CD14-positive monocyte (primary cell): ENCODE measurements at regions not wholly inside any gene's neighbourhood (a gene's known extent, or its start where the extent isn't known, plus 50 kb on each side); places are given as distances from the start of the nearest gene placed in this dataset.

ENCODE experiments used
- DNase-seq, 3 donors: peaks; one replicate each; pipeline ENCODE4 v3.0.0-alpha.2; 2011 to 2022
- H2AFZ ChIP-seq: 2 replicates; pipeline ENCODE4 v1.6.0; 2012; ENCODE audit warnings: mild to moderate bottlenecking, low read depth, low read length, inconsistent platforms; ENCODE audit not compliant: insufficient read depth, poor library complexity, severe bottlenecking
- H3K27ac ChIP-seq, 2 donors: 1 replicate in 1 of 2; 2 replicates in 1 of 2; pipeline ENCODE4 v1.5.1; 2012 to 2013; ENCODE audit warnings: low read length in 2 of 2, control low read depth in 1 of 2, inconsistent platforms in 1 of 2, low read depth in 1 of 2, mild to moderate bottlenecking in 1 of 2
- H3K27me3 ChIP-seq, 2 donors: one replicate each; pipeline versions ENCODE4 v1.6.0 to v1.6.1; 2011 to 2013; ENCODE audit warnings: low read length in 2 of 2; ENCODE audit not compliant: control insufficient read depth in 2 of 2, insufficient read depth in 2 of 2
- H3K36me3 ChIP-seq, 2 donors: replicated peaks in 1 of 2; 1 replicate in 1 of 2; 2 replicates in 1 of 2; pipeline versions ENCODE4 v1.5.1 to v1.6.1; 2012 to 2013; ENCODE audit warnings: low read length in 2 of 2, control low read depth in 1 of 2, inconsistent platforms in 1 of 2, mild to moderate bottlenecking in 1 of 2; ENCODE audit not compliant: insufficient read depth in 2 of 2, control insufficient read depth in 1 of 2
- H3K4me1 ChIP-seq, 2 donors: 1 replicate in 1 of 2; 2 replicates in 1 of 2; pipeline versions ENCODE4 v1.5.1 to v1.6.1; 2012 to 2013; ENCODE audit warnings: low read length in 2 of 2, control low read depth in 1 of 2, inconsistent platforms in 1 of 2, mild to moderate bottlenecking in 1 of 2, moderate library complexity in 1 of 2; ENCODE audit not compliant: insufficient read depth in 2 of 2, control insufficient read depth in 1 of 2
- H3K4me2 ChIP-seq: replicated peaks from 2 replicates; pipeline ENCODE3; 2012; ENCODE audit warnings: low read length, moderate library complexity, mild to moderate bottlenecking; ENCODE audit not compliant: poor library complexity, severe bottlenecking; ENCODE audit errors: extremely low read depth
- H3K4me3 ChIP-seq, 3 experiments: fragments of 200-600 bp in 1 of 3; sonication (generic) in 1 of 3; replicated peaks in 1 of 3; 1 replicate in 2 of 3; 2 replicates in 1 of 3; pipeline ENCODE4 v1.5.1; 2011 to 2013; ENCODE audit warnings: low read length in 3 of 3, mild to moderate bottlenecking in 3 of 3, control low read depth in 2 of 3, low read depth in 2 of 3, inconsistent platforms in 1 of 3, moderate library complexity in 1 of 3
- H3K79me2 ChIP-seq: 2 replicates; pipeline ENCODE4 v1.6.0; 2012; ENCODE audit warnings: mild to moderate bottlenecking, control low read depth, inconsistent platforms, low read length, moderate library complexity; ENCODE audit not compliant: insufficient read depth
- H3K9ac ChIP-seq: 2 replicates; pipeline ENCODE4 v1.6.0; 2017; ENCODE audit warnings: low read length, mild to moderate bottlenecking; ENCODE audit not compliant: insufficient read depth, poor library complexity, severe bottlenecking
- H3K9me3 ChIP-seq, 2 donors: replicated peaks in 1 of 2; 1 replicate in 1 of 2; 2 replicates in 1 of 2; pipeline versions ENCODE4 v1.5.1 to v1.6.1; 2012 to 2013; ENCODE audit warnings: low read length in 2 of 2, control low read depth in 1 of 2; ENCODE audit not compliant: control insufficient read depth in 1 of 2, insufficient read depth in 1 of 2
- H4K20me1 ChIP-seq: 2 replicates; pipeline ENCODE4 v1.6.0; 2012; ENCODE audit warnings: mild to moderate bottlenecking, low read length, control low read depth, moderate library complexity; ENCODE audit not compliant: insufficient read depth
- H3K27ac Mint-ChIP-seq, 7 donors: one replicate each; pipeline ENCODE4 v1.8.0; 2020; ENCODE audit warnings: mild to moderate bottlenecking in 7 of 7, mixed read lengths in 7 of 7, moderate library complexity in 6 of 7, inconsistent platforms in 2 of 7
- H3K27me3 Mint-ChIP-seq, 3 donors: one replicate each; pipeline ENCODE4 v1.8.0; 2021 to 2022; ENCODE audit warnings: low read depth in 3 of 3, mild to moderate bottlenecking in 3 of 3, mixed read lengths in 3 of 3, moderate library complexity in 3 of 3, inconsistent platforms in 1 of 3
- H3K36me3 Mint-ChIP-seq, 2 donors: one replicate each; pipeline ENCODE4 v1.8.0; 2020; ENCODE audit warnings: mixed read lengths in 2 of 2, inconsistent platforms in 1 of 2, mild to moderate bottlenecking in 1 of 2
- H3K4me1 Mint-ChIP-seq: one replicate; pipeline ENCODE4 v1.8.0; 2020; ENCODE audit warnings: mild to moderate bottlenecking, mixed read lengths
- H3K4me3 Mint-ChIP-seq, 2 donors: one replicate each; pipeline ENCODE4 v1.8.0; 2020; ENCODE audit warnings: mild to moderate bottlenecking in 2 of 2, mixed read lengths in 2 of 2, moderate library complexity in 1 of 2
- H3K9me3 Mint-ChIP-seq, 7 donors: one replicate each; pipeline ENCODE4 v1.8.0; 2020 to 2022; ENCODE audit warnings: mixed read lengths in 7 of 7, mild to moderate bottlenecking in 6 of 7, moderate library complexity in 6 of 7, inconsistent platforms in 2 of 7
- WGBS: methylation state at CpG from one replicate; pipeline ENCODE4 v1.1.5; 2013; ENCODE audit warnings: missing lambda C conversion rate; ENCODE audit not compliant: insufficient coverage; 5-methylcytosine and 5-hydroxymethylcytosine counted together
- intact Hi-C, 2 donors: fragments of 100-400 bp; cut with micrococcal nuclease; formaldehyde crosslinking; loops; one replicate each; pipeline versions ENCODE4 v1.15.0 to v1.15.1; 2023
- TF ChIP-seq, protein P1 (sequence below): fragments of 200-600 bp; IDR thresholded peaks from one replicate; pipeline ENCODE4 v1.8.0; 2022; ENCODE audit warnings: antibody characterized with exemption, mild to moderate bottlenecking

- Histone ChIP-seq H3K36me3 (no peaks in the 10 kb centered on the region), H3K9me3 (no peaks in the 10 kb centered on the region), H3K4me3 (no peak overlapping the region), H3K9ac (no peak overlapping the region), H3K4me2 (no peak overlapping the region), H4K20me1 (no peaks in the 10 kb centered on the region), H2AFZ (no peak overlapping the region), H3K27me3 (no peaks in the 10 kb centered on the region), H3K79me2 (no peaks in the 10 kb centered on the region), H3K27ac (no peak overlapping the region), H3K4me1 (no peaks in the 10 kb centered on the region)
- peaks cover 0 to 2% (median 0%) of the 10 kb centered on the region in 3 donors for H3K27me3 Mint-ChIP-seq
- peaks cover 0 to 8% (median 4%) of the 10 kb centered on the region in 7 donors for H3K9me3 Mint-ChIP-seq
- no peaks in the 10 kb centered on the region for H3K4me1 Mint-ChIP-seq
- TF ChIP-seq, protein P1, sequence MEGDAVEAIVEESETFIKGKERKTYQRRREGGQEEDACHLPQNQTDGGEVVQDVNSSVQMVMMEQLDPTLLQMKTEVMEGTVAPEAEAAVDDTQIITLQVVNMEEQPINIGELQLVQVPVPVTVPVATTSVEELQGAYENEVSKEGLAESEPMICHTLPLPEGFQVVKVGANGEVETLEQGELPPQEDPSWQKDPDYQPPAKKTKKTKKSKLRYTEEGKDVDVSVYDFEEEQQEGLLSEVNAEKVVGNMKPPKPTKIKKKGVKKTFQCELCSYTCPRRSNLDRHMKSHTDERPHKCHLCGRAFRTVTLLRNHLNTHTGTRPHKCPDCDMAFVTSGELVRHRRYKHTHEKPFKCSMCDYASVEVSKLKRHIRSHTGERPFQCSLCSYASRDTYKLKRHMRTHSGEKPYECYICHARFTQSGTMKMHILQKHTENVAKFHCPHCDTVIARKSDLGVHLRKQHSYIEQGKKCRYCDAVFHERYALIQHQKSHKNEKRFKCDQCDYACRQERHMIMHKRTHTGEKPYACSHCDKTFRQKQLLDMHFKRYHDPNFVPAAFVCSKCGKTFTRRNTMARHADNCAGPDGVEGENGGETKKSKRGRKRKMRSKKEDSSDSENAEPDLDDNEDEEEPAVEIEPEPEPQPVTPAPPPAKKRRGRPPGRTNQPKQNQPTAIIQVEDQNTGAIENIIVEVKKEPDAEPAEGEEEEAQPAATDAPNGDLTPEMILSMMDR, result no peak
- H3K27ac Mint-ChIP-seq, result no peak overlapping the region
- no peak overlapping the region for H3K4me3 Mint-ChIP-seq
- DNase-seq, result no peak
- no peaks in the 10 kb centered on the region for H3K36me3 Mint-ChIP-seq
- intact Hi-C loops, result no loop called here
- WGBS, result no CpG with 5 or more reads among the region's 4 CpGs
These were observed 186.3 kb downstream of the MYCN start for GRCh38 chr2:16126517-16127275.

- peaks cover 0 to 4% (median 0%) of the 10 kb centered on the region in 7 donors for H3K9me3 Mint-ChIP-seq
- Histone ChIP-seq H4K20me1 (no peaks in the 10 kb centered on the region), H3K9me3 (no peaks in the 10 kb centered on the region), H3K4me1 (no peaks in the 10 kb centered on the region), H3K4me2 (no peak overlapping the region), H2AFZ (no peak overlapping the region), H3K36me3 (no peaks in the 10 kb centered on the region), H3K4me3 (no peak overlapping the region), H3K27ac (no peak overlapping the region), H3K79me2 (no peaks in the 10 kb centered on the region), H3K9ac (no peak overlapping the region), H3K27me3 (no peaks in the 10 kb centered on the region)
- DNase-seq, result no peak
- 86% methylated on average over 12 of the region's 18 CpGs for WGBS
- H3K36me3 Mint-ChIP-seq, result no peaks in the 10 kb centered on the region
- no peak overlapping the region for H3K4me3 Mint-ChIP-seq
- intact Hi-C loops, result no loop called here
- no peaks in the 10 kb centered on the region for H3K4me1 Mint-ChIP-seq
- no peak overlapping the region for H3K27ac Mint-ChIP-seq
- TF ChIP-seq, protein P1, result no peak
- peaks cover 0 to 2% (median under 1%) of the 10 kb centered on the region in 3 donors for H3K27me3 Mint-ChIP-seq
These were observed 185.5 kb downstream of the MYCN start for GRCh38 chr2:16125614-16126516.
